HL-60 (cell line): ENCODE measurements at regions not wholly inside any gene's neighbourhood (a gene's known extent, or its start where the extent isn't known, plus 50 kb on each side); places are given as distances from the start of the nearest gene placed in this dataset.

Experiments
- SPI1 ChIP-seq: IDR thresholded peaks from 2 replicates; pipeline ENCODE4 v1.6.1; 2012; ENCODE audit warnings: low read depth, mild to moderate bottlenecking, borderline replicate concordance
- TF ChIP-seq, protein P1 (sequence below): IDR thresholded peaks from one replicate; pipeline ENCODE4 v1.5.1; 2011; ENCODE audit warnings: low read length, control low read depth, inconsistent platforms; ENCODE audit not compliant: insufficient read depth

DNA sequence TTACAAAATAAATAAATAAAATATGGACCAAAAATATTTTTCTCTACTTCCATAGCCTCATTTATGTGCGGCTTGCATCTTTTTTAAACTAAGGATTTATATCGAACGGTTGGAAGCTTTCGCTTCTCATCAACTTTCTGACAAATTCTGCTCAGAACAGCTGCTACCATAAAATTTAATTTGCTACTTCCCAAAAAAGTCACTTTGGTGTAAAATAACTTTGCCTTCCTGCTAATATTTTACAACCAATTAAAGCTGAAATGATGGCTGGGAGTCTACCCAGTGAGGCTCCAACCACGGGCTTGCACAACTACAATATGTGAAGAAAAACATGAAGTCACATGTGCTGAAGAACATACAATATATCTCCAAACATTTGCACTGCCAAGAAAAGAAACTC is 253.1 kb upstream of the NEBL start:
- TF ChIP-seq, protein P1, sequence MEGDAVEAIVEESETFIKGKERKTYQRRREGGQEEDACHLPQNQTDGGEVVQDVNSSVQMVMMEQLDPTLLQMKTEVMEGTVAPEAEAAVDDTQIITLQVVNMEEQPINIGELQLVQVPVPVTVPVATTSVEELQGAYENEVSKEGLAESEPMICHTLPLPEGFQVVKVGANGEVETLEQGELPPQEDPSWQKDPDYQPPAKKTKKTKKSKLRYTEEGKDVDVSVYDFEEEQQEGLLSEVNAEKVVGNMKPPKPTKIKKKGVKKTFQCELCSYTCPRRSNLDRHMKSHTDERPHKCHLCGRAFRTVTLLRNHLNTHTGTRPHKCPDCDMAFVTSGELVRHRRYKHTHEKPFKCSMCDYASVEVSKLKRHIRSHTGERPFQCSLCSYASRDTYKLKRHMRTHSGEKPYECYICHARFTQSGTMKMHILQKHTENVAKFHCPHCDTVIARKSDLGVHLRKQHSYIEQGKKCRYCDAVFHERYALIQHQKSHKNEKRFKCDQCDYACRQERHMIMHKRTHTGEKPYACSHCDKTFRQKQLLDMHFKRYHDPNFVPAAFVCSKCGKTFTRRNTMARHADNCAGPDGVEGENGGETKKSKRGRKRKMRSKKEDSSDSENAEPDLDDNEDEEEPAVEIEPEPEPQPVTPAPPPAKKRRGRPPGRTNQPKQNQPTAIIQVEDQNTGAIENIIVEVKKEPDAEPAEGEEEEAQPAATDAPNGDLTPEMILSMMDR: no peak
- TF ChIP-seq SPI1: no peak
